IMR-90 (cell line): ENCODE measurements at regions not wholly inside any gene's neighbourhood (a gene's known extent, or its start where the extent isn't known, plus 50 kb on each side); places are given as distances from the start of the nearest gene placed in this dataset.

ENCODE experiments used
- CTCF ChIP-seq: conservative IDR thresholded peaks from 2 replicates; pipeline ENCODE4 v1.5.1; 2012; ENCODE audit warnings: mild to moderate bottlenecking, low read depth, low read length, improper control_type of control experiment
- MAFK ChIP-seq: IDR thresholded peaks from 2 replicates; pipeline ENCODE4 v1.6.1; 2012; ENCODE audit warnings: low read depth, low read length, improper control_type of control experiment
- MAZ ChIP-seq: IDR thresholded peaks from 2 replicates; pipeline ENCODE4 v1.6.1; 2012; ENCODE audit warnings: low read depth, mild to moderate bottlenecking, low read length, improper control_type of control experiment, moderate library complexity, borderline replicate concordance
- NFE2L2 ChIP-seq: fragments of 150-350 bp; IDR thresholded peaks from 2 replicates; pipeline ENCODE4 v1.6.1; 2016; ENCODE audit warnings: low read depth, mild to moderate bottlenecking, low read length
- POLR2A ChIP-seq: IDR thresholded peaks from 2 replicates; pipeline ENCODE4 v1.6.1; 2012; ENCODE audit warnings: mild to moderate bottlenecking, low read depth, low read length
- USF2 ChIP-seq: fragments of 150-350 bp; IDR thresholded peaks from 2 replicates; pipeline ENCODE4 v1.6.1; 2017; ENCODE audit warnings: mild to moderate bottlenecking, antibody characterized with exemption, low read length, low read depth

GRCh38 chr2:12616456-12617156 lies 100.1 kb upstream of the TRIB2 start:
- TF ChIP-seq CTCF (no peak), MAZ (no peak), USF2 (no peak), MAFK (no peak), POLR2A (no peak), NFE2L2 (no peak)
